GM12878 (cell line): ENCODE measurements at regions not wholly inside any gene's neighbourhood (a gene's known extent, or its start where the extent isn't known, plus 50 kb on each side); places are given as distances from the start of the nearest gene placed in this dataset.

Experiments
- ATAC-seq: fragments of 200-7000 bp; cut with Tn5 transposase; 3 replicates; pipeline ENCODE4 v1.9.1; 2020; ENCODE audit warnings: mild to moderate bottlenecking, moderate library complexity
- BruUV-seq: library from RNA; stranded (reverse); fragments of 400-500 nt; replicated peaks from 2 replicates; lab custom pipeline; 2021; lab: Mats Ljungman, UMichigan
- CTCF ChIA-PET: fragments of 300-600 bp; sonication (Branson Sonifier 250); formaldehyde crosslinking; extraction: SDS; loops from one replicate; lab custom pipeline; 2021; ENCODE audit warnings: inconsistent platforms; lab: Yijun Ruan, JAX
- POLR2A ChIA-PET: fragments of 350-600 bp; formaldehyde crosslinking; extraction: SDS; loops from one replicate; lab custom pipeline; 2021; ENCODE audit warnings: inconsistent platforms; lab: Charles Lee
- RAD21 ChIA-PET: fragments of 300-600 bp; sonication (Branson Sonifier 250); formaldehyde crosslinking; loops from one replicate; lab custom pipeline; 2023; ENCODE audit warnings: antibody characterized with exemption; ENCODE audit not compliant: unreplicated experiment; lab: Charles Lee
- SMC1A ChIA-PET: fragments of 300-600 bp; sonication (Branson Sonifier 250); formaldehyde crosslinking; loops from one replicate; lab custom pipeline; 2023; ENCODE audit not compliant: unreplicated experiment, uncharacterized antibody; lab: Charles Lee
- DNase-seq: peaks from one replicate; pipeline ENCODE4 v3.0.0-alpha.2; 2011; ENCODE audit warnings: low read depth, low spot score
- FAIRE-seq: peaks from 3 replicates; lab custom pipeline; 2011; peaks lifted over from hg19 to GRCh38; lab: Jason Lieb, UNC
- H2AFZ ChIP-seq: 2 replicates; pipeline ENCODE4 v1.6.0; 2011; ENCODE audit warnings: low read depth, low read length, control low read depth; ENCODE audit not compliant: control insufficient read depth
- H3K27ac ChIP-seq: 2 replicates; pipeline ENCODE4 v1.5.1; 2011; ENCODE audit warnings: control low read depth; ENCODE audit not compliant: control insufficient read depth, insufficient read depth
- H3K27me3 ChIP-seq, 2 experiments: replicated peaks in 1 of 2; 2 replicates each; pipeline versions ENCODE4 v1.6.0 to v1.6.1; 2011; ENCODE audit warnings: low read length in 1 of 2; ENCODE audit not compliant: control insufficient read depth in 2 of 2, insufficient read depth in 2 of 2
- H3K36me3 ChIP-seq, 2 experiments: 2 replicates each; pipeline ENCODE4 v1.5.1; 2011; ENCODE audit warnings: low read length in 1 of 2; ENCODE audit not compliant: control insufficient read depth in 2 of 2, insufficient read depth in 2 of 2
- H3K4me1 ChIP-seq: 2 replicates; pipeline ENCODE4 v1.6.1; 2011; ENCODE audit warnings: mild to moderate bottlenecking, low read length, moderate library complexity, mixed read lengths; ENCODE audit not compliant: control insufficient read depth, insufficient read depth
- H3K4me2 ChIP-seq: 2 replicates; pipeline ENCODE4 v1.6.0; 2011; ENCODE audit warnings: control low read depth; ENCODE audit not compliant: control insufficient read depth, insufficient read depth
- H3K4me3 ChIP-seq: fragments of 200-600 bp; sonication (generic); 2 replicates; pipeline ENCODE4 v1.5.1; 2016
- H3K79me2 ChIP-seq: 2 replicates; pipeline ENCODE4 v1.6.0; 2011; ENCODE audit warnings: low read length; ENCODE audit not compliant: control insufficient read depth, insufficient read depth
- H3K9ac ChIP-seq: 2 replicates; pipeline ENCODE4 v1.8.0; 2011; ENCODE audit warnings: low read length, control low read depth, mixed read lengths; ENCODE audit not compliant: control insufficient read depth, insufficient read depth
- H3K9me3 ChIP-seq: replicated peaks from 3 replicates; pipeline ENCODE4 v1.5.1; 2011; ENCODE audit warnings: mild to moderate bottlenecking, low read length; ENCODE audit not compliant: control insufficient read depth, insufficient read depth
- H4K20me1 ChIP-seq: 2 replicates; pipeline ENCODE4 v1.6.0; 2011; ENCODE audit not compliant: control insufficient read depth, insufficient read depth
- BCL3 ChIP-seq: IDR thresholded peaks from 2 replicates; pipeline ENCODE4 v1.6.1; 2011; ENCODE audit warnings: borderline replicate concordance, low read depth, mild to moderate bottlenecking, moderate library complexity, low read length; ENCODE audit not compliant: insufficient read depth, poor library complexity, severe bottlenecking
- BMI1 ChIP-seq: fragments of 450-650 bp; IDR thresholded peaks from 2 replicates; pipeline ENCODE4 v1.6.1; 2016; ENCODE audit warnings: mild to moderate bottlenecking, moderate library complexity, borderline replicate concordance
- CTCF ChIP-seq, 3 experiments: IDR thresholded peaks in 2 of 3; conservative IDR thresholded peaks in 1 of 3; 2 replicates each; pipeline ENCODE4 v1.5.1; 2011; ENCODE audit warnings: low read depth in 3 of 3, low read length in 3 of 3, mild to moderate bottlenecking in 3 of 3, control low read depth in 2 of 3, moderate library complexity in 2 of 3, inconsistent platforms in 1 of 3, mixed read lengths in 1 of 3; ENCODE audit not compliant: control insufficient read depth in 2 of 3, insufficient read depth in 1 of 3; ENCODE audit errors: extremely low read depth in 1 of 3
- KLF5 ChIP-seq: fragments of 450-650 bp; IDR thresholded peaks from 2 replicates; pipeline ENCODE4 v1.6.1; 2014; ENCODE audit warnings: mild to moderate bottlenecking; ENCODE audit not compliant: partially characterized antibody
- PBX3 ChIP-seq: IDR thresholded peaks from 2 replicates; pipeline ENCODE4 v1.6.1; 2011; ENCODE audit warnings: mild to moderate bottlenecking, low read depth, low read length, moderate library complexity; ENCODE audit not compliant: insufficient replicate concordance
- SKIL ChIP-seq: fragments of 450-650 bp; IDR thresholded peaks from 2 replicates; pipeline ENCODE4 v1.6.1; 2017; ENCODE audit warnings: mild to moderate bottlenecking, low read depth, inconsistent platforms; ENCODE audit not compliant: poor library complexity, severe bottlenecking
- SMAD5 ChIP-seq: IDR thresholded peaks from 2 replicates; pipeline ENCODE4 v1.6.1; 2016; ENCODE audit warnings: antibody characterized with exemption, low read depth
- SP1 ChIP-seq: IDR thresholded peaks from one replicate; pipeline ENCODE4 v1.6.1; 2011; ENCODE audit warnings: low read depth, low read length
- SREBF2 ChIP-seq: IDR thresholded peaks from 2 replicates; pipeline ENCODE4 v1.6.1; 2012; ENCODE audit warnings: mild to moderate bottlenecking, low read length
- TARDBP ChIP-seq: IDR thresholded peaks from 2 replicates; pipeline ENCODE4 v1.6.1; 2016; ENCODE audit warnings: borderline replicate concordance
- TCF7 ChIP-seq: IDR thresholded peaks from 2 replicates; pipeline ENCODE4 v1.6.1; 2014; ENCODE audit warnings: antibody characterized with exemption, borderline replicate concordance
- WGBS: methylation state at CpG from one replicate; pipeline ENCODE4 v1.1.6; 2016; ENCODE audit warnings: low lambda C conversion rate; ENCODE audit not compliant: insufficient replicate concordance, insufficient coverage; ENCODE audit errors: missing lambda C conversion rate; 5-methylcytosine and 5-hydroxymethylcytosine counted together
- in situ Hi-C: fragments of 300-500 bp; cut with MboI; formaldehyde crosslinking; loops from 9 replicates; pipeline ENCODE4 v1.14.3; 2018; ENCODE audit warnings: mixed read lengths
- intact Hi-C: fragments of 100-400 bp; cut with micrococcal nuclease; formaldehyde crosslinking; loops from one replicate; pipeline ENCODE4 v1.14.2; 2022; ENCODE audit not compliant: unreplicated experiment

GRCh38 chr6:141607956-141608355 lies 524.8 kb upstream of the GJE1 start:
- intact Hi-C loops, result no loop called here
- Histone ChIP-seq H3K79me2 (no peaks in the 10 kb centered on the region), H4K20me1 (no peaks in the 10 kb centered on the region), H3K4me2 (no peak overlapping the region), H3K4me1 (no peaks in the 10 kb centered on the region), H3K4me3 (no peak overlapping the region), H3K27me3 (no peaks in the 10 kb centered on the region), H3K9me3 (no peaks in the 10 kb centered on the region), H3K27ac (no peak overlapping the region), H3K36me3 (no peaks in the 10 kb centered on the region), H3K9ac (no peak overlapping the region), H2AFZ (no peak overlapping the region)
- in situ Hi-C loops, result no loop called here
- no TSS peak for BruUV-seq
- ChIA-PET CTCF (no interaction called here), POLR2A (no interaction called here), RAD21 (no interaction called here), SMC1A (no interaction called here)
- DNase-seq (no peak), FAIRE-seq (no peak), ATAC-seq (no peak)
- WGBS, result 30% methylated on average over 3 of the region's 3 CpGs
- no peak for TF ChIP-seq TCF7
- no peak for TF ChIP-seq SKIL
- TF ChIP-seq SP1, result no peak
- TF ChIP-seq BMI1, result no peak
- TF ChIP-seq TARDBP, result no peak
- TF ChIP-seq SMAD5, result no peak
- TF ChIP-seq SREBF2, result no peak
- TF ChIP-seq PBX3, result no peak
- no peak for TF ChIP-seq KLF5
- no peak for TF ChIP-seq BCL3
- TF ChIP-seq CTCF (IDR thresholded peaks at IDR 0.05 in 2 of 3, conservative IDR thresholded peaks at IDR 0.05 in 1 of 3; ENCODE audit: control insufficient read depth in 2 of 3, extremely low read depth in 1 of 3, insufficient read depth in 1 of 3, low read depth in 3 of 3, low read length in 3 of 3), result no peak
